ENCODE measurements at regions not wholly inside any gene's neighbourhood (a gene's known extent, or its start where the extent isn't known, plus 50 kb on each side); places are given as distances from the start of the nearest gene placed in this dataset.

DNA sequence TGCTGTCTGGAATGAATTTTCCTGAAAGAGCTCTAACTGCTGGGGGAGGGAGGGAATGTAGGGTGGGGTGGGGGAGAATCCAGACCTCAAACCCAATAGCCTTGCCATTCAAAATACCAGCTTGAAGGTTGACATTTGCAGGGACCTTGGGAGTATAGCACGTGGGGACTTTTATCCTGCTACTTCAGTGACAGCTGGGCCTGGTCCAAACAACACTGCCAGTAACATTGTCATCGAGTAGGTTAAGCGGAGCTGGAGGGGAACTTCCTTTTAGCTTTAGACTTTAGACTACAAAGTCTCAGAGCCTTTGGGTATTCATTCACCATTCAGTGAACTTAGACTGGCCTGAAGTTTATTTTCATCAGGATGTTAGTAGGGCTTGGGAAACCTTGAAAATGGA lies 248.7 kb downstream of the MEIS1 start:
- TF ChIP-seq POLR2A (IDR thresholded peaks at IDR 0.05): no peak
- TF ChIP-seq, protein P1, sequence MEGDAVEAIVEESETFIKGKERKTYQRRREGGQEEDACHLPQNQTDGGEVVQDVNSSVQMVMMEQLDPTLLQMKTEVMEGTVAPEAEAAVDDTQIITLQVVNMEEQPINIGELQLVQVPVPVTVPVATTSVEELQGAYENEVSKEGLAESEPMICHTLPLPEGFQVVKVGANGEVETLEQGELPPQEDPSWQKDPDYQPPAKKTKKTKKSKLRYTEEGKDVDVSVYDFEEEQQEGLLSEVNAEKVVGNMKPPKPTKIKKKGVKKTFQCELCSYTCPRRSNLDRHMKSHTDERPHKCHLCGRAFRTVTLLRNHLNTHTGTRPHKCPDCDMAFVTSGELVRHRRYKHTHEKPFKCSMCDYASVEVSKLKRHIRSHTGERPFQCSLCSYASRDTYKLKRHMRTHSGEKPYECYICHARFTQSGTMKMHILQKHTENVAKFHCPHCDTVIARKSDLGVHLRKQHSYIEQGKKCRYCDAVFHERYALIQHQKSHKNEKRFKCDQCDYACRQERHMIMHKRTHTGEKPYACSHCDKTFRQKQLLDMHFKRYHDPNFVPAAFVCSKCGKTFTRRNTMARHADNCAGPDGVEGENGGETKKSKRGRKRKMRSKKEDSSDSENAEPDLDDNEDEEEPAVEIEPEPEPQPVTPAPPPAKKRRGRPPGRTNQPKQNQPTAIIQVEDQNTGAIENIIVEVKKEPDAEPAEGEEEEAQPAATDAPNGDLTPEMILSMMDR (IDR thresholded peaks at IDR 0.05): no peak

All from Peyer's patch (tissue), 4 donors.